Right ventricle myocardium superior (tissue), 1 donor: ENCODE measurements at regions not wholly inside any gene's neighbourhood (a gene's known extent, or its start where the extent isn't known, plus 50 kb on each side); places are given as distances from the start of the nearest gene placed in this dataset.

Source experiments
- ATAC-seq: fragments of 200-7000 bp; cut with Tn5 transposase; one replicate; pipeline ENCODE4 v1.9.1; 2020; ENCODE audit warnings: mild to moderate bottlenecking; ENCODE audit not compliant: poor library complexity
- DNase-seq: peaks from one replicate; pipeline ENCODE4 v3.0.0-alpha.2; 2020
- intact Hi-C: fragments of 100-400 bp; cut with DNase I; formaldehyde crosslinking; loops from one replicate; pipeline ENCODE4 v1.11.2; 2022
- donor health status: DM: no; HTN: yes; CAD: no; lungs with severe emphysema.

DNA sequence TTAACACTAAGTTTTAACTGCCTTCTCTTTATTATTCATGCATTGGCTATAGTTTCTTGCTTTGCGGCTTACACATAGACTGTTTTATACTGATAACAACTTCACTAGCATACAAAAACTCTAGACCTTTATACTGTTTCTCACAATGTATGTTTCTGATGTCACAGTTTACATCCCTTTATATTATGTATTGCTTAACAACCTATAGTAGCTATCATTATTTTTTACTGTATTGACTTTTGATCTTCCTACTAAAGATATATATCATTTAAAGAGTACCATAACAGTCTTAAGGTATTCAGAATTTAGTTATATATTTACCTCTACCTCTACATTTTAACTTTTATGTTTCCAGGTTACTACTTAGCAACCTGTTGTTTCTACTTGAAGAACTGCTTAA is 543.3 kb upstream of the ARGLU1 start:
- DNase-seq (no peak), ATAC-seq (no peak)
- intact Hi-C loops = no loop called here

DNA sequence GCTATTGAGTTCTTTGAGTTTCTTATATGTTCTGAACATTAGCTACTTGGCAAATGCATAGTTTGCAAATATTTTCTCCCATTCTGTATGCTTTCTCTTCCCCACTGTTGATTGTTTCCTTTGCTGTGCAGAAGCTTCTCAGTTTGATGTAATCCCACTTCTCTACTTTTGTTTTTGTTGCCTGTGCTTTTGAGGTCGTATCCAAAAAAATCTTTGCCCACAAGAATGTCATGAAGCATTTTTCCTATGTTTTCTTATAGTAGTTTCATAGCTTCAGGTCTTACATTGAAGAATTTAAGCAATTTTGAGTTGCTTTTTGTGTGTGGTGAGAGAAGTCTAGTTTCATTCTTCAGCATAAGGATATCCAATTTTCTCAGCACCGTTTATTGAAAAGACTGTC is 536.7 kb upstream of the ARGLU1 start:
- no peak for ATAC-seq

DNA sequence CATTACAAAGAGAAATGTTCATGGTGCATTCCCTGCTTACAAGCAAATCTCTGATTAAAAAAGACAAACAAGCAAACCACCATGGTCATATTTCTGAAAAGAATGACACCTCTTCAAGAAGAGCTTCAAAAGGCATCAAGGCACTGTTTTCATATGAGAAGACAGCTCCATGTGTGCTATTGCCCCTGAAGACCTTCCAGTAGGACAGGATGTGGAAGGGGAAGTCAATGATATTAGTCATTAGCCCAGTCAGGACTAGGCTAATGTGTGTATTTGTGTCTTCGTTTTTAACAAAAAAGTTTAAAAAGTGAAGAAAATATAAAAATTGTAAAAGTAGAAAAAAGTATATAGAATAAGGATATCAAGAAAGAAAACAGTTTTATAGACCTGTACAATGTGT is 534.7 kb upstream of the ARGLU1 start:
- ATAC-seq (no peak), DNase-seq (no peak)
- intact Hi-C loops = no loop called here

More for the DNA sequence above, 536.7 kb upstream of the ARGLU1 start:
- no peak for DNase-seq
- intact Hi-C loops = no loop called here

DNA sequence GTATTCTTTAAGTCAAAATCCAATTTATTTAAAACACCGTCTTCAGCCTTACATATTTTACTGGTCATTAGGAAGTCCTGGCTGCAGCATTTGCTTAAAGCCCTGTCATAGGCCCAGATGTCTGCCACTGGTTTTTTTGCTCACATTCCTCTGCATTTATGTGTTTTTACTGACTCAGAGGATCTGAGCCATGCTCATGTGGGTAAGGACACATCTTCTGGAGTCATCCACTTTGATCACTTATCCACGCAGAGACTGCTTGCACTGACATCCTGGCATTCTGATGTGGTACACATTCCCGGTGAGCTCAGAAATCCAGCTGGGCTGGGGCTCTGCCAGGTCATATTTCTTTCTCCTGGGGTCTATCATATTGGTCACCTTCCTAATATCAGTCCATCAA is 531.7 kb upstream of the ARGLU1 start:
- intact Hi-C loops = no loop called here
- DNase-seq (no peak), ATAC-seq (no peak)

DNA sequence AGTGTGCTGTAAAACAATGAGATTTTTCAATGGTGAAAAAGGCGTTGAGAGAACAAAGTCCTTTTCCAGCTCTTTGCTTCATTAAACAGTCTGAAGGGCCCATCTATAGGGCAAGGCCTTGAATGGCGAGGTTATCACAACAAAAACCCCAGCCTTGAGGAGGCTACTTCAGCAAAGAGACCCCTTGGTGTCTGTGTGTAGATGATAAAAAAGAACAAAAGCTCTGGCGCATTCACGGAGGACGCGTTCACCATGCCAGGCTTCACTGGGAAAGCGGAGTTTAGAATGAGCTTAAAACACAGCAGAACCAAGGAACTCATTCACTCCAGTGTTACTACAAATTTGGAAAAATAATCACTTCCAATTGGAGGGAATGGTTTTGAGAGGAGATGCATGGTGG is 530.0 kb upstream of the ARGLU1 start:
- ATAC-seq (no peak), DNase-seq (no peak)
- intact Hi-C loops = no loop called here

DNA sequence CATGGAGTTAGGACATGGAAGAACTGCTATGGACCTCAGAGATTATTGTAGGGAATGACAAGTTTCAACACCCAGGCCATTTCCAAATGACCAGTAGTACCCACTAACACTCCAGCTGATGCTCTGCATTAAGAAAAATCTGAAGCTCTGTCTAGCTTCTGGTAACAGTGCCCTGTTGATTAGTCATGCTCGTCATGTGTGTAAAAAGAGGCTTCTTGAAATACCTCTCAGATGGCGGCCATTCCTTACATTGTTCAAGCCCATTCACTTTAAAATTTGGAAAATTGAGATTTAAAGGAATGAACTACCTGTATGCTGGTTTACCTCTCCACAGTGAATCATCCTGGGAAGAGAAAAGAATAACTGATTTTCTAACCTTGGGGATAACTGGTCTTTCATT is 527.9 kb upstream of the ARGLU1 start:
- intact Hi-C loops = no loop called here
- DNase-seq = no peak

DNA sequence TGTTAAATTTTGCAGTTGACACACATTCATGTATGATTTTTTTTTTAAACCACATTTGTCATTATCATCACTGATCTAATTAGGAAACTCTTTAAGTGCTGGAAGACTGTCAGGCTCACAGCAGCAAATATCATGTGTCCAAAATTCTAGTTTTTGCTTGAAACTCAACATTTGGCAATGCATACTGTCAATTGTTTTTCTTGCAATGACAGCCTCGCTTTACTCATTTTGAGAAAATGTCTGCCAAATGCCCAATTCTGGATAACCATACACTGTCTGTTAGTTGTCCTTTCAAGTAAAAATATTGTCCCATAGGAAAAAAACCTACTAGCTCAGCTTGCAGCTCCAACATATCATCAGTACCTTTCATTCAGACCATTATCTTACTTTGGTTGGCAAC is 523.9 kb upstream of the ARGLU1 start:
- DNase-seq (no peak), ATAC-seq (no peak)

More for the DNA sequence above, 527.9 kb upstream of the ARGLU1 start:
- no peak for ATAC-seq

DNA sequence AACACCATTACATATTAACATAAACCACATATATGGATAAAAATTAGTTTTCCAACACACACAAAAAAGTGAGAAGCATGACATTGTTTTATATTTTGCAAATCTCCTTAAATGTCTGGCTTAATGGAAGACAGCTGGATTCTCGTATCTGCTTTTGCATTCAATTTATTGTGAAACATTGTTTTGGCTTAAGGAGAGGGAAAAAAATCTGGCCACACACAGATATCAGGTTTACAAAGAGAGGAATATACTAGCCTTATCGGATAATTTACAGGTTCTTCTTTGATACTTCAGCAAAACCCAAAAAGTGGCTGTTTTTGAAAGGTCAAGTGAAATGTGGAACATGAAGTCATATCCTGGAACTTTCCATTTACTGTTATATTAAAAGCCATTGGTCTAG is 523.5 kb upstream of the ARGLU1 start:
- intact Hi-C loops = no loop called here
- ATAC-seq (no peak), DNase-seq (no peak)

More for the DNA sequence above, 523.9 kb upstream of the ARGLU1 start:
- intact Hi-C loops = no loop called here

DNA sequence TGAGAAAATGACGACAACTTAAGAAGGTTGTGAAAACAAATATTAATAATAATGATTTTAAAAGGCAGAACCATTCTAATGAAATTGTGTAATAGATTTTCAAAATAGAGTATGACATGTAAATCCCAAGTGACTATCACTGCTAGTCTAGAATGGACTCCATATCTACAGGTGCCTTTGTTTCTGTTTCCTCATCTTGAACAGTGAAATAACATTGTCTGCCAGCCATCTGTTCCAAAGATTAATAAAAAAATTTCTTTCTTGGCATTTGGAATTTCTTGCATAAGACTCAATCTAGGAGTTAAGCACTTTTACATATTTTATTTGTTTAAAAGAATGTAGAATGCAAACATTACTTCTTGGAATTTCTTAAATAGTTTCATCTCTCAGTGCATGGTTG is 520.1 kb upstream of the ARGLU1 start:
- ATAC-seq = no peak
- no peak for DNase-seq
- intact Hi-C loops = no loop called here

DNA sequence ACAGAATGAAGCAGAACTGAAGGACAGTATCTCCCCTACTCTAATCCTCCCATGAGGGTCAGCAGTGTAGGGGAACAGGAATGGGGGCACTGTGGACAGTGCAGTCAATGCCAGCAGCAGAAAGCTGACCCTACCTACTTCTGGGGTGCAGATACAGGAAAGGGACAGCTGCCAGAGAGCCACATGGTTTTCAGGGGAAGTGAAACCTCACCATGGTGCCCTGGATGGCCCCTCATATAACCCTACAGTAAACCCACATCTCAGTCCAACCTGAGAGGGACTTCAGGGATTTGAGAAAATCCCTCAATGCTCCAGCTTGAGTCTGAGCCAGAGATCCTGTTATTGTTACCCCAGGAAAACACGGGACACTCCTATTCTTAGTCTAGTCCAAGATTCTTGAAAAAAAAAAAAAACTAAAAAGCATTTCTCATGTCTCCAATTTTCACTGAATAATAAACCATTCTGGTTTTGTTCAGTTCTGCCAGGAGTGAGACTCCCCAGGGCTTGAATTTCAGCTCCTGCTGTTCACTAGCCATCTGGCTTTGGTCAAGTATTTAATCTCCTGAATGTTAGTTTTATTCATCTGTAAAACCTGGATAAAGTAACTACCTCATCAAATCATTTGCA is 511.6 kb upstream of the ARGLU1 start:
- no peak for DNase-seq
- ATAC-seq = peak; percentile 39
- intact Hi-C loops = no loop called here

DNA sequence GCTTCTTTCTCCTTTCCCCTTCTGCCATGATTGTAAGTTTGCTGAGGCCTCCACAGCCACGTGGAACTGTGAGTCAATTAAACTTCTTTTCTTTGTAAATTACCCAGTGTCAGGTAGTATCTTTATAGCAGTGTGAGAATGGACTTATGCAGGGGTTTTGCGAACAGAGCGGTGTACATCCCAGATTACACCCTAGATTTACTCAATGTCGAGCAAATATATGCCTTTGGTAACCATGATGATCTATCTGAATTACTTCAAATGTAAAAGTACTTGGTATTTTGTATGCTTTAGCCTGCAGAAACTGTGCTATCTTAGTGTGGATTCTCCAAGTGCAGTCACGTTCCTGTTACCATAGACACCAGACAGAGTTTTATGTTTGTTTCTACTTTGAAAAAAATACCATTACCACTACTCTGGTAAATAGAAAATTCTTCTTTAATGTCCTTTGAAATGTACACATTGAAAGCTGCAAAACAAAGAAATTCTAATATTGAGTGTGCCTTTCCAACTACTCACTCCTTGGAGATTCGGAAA is 510.4 kb upstream of the ARGLU1 start:
- ATAC-seq (no peak), DNase-seq (no peak)
- intact Hi-C loops = no loop called here

DNA sequence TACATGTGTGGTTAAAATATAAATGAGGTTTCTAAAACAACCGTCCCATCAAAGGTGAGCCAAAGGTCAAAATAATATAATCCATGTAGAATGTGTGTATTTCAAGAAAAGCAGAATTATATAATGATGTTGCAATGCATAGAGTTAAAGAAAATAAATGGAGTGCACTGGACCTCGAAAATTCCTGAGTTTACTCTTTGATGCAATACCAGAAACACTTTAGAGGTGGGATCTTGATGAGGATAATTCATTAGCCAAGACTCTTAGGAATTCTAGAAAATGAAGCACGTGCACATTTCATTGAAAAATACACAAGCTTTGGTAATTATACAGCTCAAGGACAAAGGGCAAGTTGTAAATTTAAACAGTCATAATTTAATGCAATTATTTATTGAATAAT is 508.9 kb upstream of the ARGLU1 start:
- intact Hi-C loops = no loop called here
- DNase-seq (no peak), ATAC-seq (no peak)

DNA sequence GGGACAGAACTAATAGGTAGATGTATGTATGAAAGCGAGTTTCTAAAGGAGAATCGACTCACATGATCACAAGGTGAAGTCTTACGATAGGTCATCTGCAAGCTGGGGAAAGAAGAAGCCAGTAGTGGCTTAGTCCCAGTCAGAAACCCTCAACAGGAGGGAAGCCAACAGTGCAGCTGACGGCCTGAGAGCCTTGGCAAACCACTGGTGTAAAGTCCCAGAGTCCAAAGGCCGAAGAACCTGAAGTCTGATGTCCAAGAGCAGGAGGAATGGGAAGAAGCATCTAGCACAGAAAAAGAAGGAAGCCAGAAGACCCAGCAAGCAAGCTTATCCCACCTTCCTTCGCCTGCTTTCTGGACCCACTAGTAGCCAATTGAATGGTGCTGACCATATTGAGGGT is 507.6 kb upstream of the ARGLU1 start:
- intact Hi-C loops = no loop called here
- no peak for DNase-seq
- no peak for ATAC-seq

DNA sequence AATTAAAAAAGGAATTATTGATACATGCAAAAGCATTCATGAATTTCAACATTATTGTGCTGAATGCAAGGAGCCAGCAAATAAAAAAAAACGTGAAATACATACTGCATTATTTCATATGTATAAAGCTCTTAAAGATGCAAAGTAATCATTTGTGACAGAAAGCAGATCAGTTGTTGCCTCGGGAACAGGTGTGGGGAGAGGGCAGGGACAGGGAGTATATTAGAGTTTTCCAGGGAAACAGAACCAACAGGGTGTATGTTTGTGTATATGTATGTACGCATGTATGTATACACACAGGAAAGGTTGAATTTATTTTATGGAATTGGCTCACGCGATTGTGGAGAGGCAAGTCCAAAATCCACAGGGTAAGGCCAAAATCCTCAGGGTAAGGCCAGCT is 502.9 kb upstream of the ARGLU1 start:
- DNase-seq (no peak), ATAC-seq (no peak)
- intact Hi-C loops = no loop called here

DNA sequence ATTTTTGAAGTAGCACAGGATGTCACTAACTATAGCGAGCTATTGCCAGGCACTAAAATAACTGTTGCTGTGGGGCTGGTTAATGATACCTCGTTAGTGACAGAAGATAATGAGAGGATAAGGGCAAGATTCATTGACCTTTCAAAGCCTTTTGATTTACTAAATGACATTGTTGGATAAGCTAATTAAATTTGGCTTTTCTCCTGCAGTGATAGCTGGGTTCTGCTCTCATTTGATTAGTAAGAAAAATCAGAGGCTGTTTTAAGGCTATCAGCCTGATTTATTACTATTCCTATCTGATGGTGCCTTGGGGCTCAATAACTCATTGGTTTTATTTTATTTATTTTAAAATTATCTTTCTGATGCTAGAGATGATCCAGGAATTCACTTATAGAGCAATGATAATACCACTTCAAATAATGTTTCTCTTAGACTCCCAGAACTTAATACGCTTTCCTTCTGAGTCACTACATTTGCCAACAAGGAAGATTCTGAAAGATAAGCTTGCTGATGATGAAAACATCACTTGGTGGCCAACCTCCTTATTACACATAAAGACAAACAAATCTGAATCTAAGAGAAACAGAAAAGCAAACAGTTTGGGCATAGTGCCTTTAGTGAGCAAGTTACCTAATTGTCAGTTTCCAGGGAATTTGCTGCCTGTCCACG is 501.3 kb upstream of the ARGLU1 start:
- ATAC-seq = no peak
- no peak for DNase-seq
- intact Hi-C loops = no loop called here

DNA sequence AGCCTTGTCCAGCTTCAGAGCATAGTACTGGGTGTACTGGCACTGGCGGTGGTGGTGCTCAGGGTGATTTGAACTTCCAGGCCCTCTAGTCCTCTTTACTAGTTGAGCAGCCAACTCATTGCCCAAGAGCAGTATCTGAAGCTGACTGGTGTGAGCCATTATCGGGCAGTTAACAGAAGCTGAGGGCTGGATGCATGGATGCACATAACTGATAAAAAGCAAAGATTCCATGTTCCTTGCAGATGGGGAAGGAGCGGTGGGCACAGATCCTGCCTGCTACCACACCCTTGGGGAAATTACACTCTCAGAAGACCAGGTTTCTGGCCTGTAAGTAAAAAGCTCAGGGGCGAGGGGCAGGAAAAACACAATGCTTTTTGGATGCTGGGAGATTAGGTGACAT is 499.4 kb upstream of the ARGLU1 start:
- DNase-seq (no peak), ATAC-seq (no peak)
- intact Hi-C loops = no loop called here

DNA sequence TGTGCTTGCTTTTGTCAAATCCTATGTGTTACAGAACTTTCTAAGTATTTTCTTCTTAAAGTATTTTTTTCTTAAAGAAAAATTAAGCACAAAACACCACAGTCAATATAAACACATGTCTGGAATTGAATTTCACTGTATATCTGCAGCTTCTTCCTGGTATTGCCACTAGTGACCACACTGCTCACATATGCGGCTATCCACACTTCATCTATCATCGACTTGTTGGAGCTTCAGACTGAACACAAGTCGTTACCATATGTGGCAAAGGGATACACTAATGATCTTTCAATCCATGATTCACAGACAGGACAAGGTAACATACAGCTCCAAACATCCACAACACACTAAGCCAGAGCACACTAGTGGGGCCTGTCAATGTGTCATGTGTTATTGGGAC is 498.4 kb upstream of the ARGLU1 start:
- ATAC-seq = no peak
- DNase-seq = no peak
- intact Hi-C loops = no loop called here

DNA sequence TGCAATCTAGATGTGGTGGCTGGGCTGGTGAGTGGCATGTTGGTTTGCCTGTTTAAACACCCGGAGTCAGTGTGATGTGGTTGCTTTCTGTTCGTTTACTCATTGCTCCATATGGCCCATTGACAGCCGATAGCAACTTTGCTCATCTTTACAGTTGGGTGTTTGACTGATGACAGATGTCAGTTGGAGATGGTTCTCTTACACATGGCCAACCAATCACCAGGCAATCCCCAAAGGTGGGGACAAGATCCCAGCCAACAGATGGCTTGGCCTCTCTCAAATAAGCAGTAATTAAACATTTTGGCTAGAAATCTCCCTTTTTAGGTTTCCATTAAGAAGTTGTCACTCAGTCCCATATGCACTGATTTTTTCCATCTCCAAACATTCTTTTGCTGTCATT is 497.1 kb upstream of the ARGLU1 start:
- intact Hi-C loops = no loop called here
- no peak for DNase-seq
- ATAC-seq = no peak

DNA sequence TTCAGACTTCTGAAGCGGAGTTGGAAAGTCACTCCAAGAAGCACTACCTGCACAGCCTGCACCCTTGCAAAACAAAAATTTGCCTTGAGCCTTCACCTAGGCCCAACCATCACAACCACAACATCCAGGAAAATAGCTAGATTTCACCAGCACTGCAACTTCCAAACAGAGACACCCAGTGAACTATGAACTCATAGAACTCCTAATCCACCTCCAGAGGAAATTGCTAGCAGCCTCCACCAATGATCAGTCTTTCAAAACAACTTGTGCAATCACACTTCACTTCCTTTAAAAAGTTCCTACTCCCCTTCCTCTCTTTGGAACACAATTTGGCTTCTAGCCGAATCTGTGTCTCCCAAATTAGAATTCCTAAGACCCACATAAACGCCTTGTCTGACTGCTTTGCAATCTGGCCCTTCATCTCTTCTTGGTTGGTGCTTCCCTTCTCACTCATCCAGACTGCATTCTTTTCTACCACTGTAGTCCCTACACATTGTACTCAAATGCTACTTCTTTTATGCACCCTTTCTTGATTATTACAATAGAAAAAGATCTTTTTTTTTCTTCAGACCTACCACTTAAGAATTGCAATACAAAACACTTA is 489.2 kb upstream of the ARGLU1 start:
- intact Hi-C loops = no loop called here
- DNase-seq = no peak
- no peak for ATAC-seq
